CD4-positive, alpha-beta memory T cell (primary cell): ENCODE measurements at regions not wholly inside any gene's neighbourhood (a gene's known extent, or its start where the extent isn't known, plus 50 kb on each side); places are given as distances from the start of the nearest gene placed in this dataset.

Experiments
- CTCF ChIA-PET: fragments of 350-600 bp; sonication (Branson Sonifier 250); formaldehyde crosslinking; loops from one replicate; lab custom pipeline; 2021; ENCODE audit warnings: inconsistent platforms; ENCODE audit not compliant: partially characterized antibody; lab: Charles Lee
- POLR2A ChIA-PET: fragments of 350-600 bp; sonication (Branson Sonifier 250); formaldehyde crosslinking; loops from one replicate; lab custom pipeline; 2021; ENCODE audit not compliant: partially characterized antibody; lab: Charles Lee
- DNase-seq, 5 donors: peaks; one replicate each; pipeline versions ENCODE4 v3.0.0 to v3.0.0-alpha.2; 2020 to 2022; ENCODE audit warnings: mixed read lengths in 1 of 5
- H3K27ac ChIP-seq: one replicate; pipeline ENCODE4 v1.7.0; 2013; ENCODE audit warnings: low read depth, low read length
- H3K27me3 ChIP-seq: 2 replicates; pipeline ENCODE4 v1.7.0; 2013; ENCODE audit warnings: mild to moderate bottlenecking, low read length, moderate library complexity; ENCODE audit not compliant: insufficient read depth
- H3K36me3 ChIP-seq: 2 replicates; pipeline ENCODE4 v1.7.0; 2013; ENCODE audit warnings: mild to moderate bottlenecking, low read length, moderate library complexity; ENCODE audit not compliant: insufficient read depth
- H3K4me1 ChIP-seq: 2 replicates; pipeline ENCODE4 v1.7.0; 2013; ENCODE audit warnings: mild to moderate bottlenecking, low read length, moderate library complexity; ENCODE audit not compliant: insufficient read depth
- H3K4me3 ChIP-seq, 2 donors: one replicate each; pipeline ENCODE4 v1.7.0; 2013; ENCODE audit warnings: low read length in 2 of 2, mild to moderate bottlenecking in 1 of 2
- H3K9me3 ChIP-seq, 2 donors: one replicate each; pipeline ENCODE4 v1.7.0; 2013; ENCODE audit warnings: low read length in 2 of 2, control low read depth in 1 of 2; ENCODE audit not compliant: control insufficient read depth in 1 of 2
- H3K27ac Mint-ChIP-seq, 7 donors: one replicate each; pipeline ENCODE4 v1.8.0; 2020 to 2021; ENCODE audit warnings: mixed read lengths in 7 of 7, mild to moderate bottlenecking in 6 of 7, inconsistent platforms in 3 of 7, moderate library complexity in 3 of 7
- H3K27me3 Mint-ChIP-seq, 2 donors: one replicate each; pipeline ENCODE4 v1.8.0; 2020 to 2021; ENCODE audit warnings: mixed read lengths in 2 of 2
- H3K36me3 Mint-ChIP-seq, 2 donors: one replicate each; pipeline ENCODE4 v1.8.0; 2020 to 2021; ENCODE audit warnings: mixed read lengths in 2 of 2, inconsistent platforms in 1 of 2, mild to moderate bottlenecking in 1 of 2
- H3K4me1 Mint-ChIP-seq, 4 donors: one replicate each; pipeline ENCODE4 v1.8.0; 2020 to 2021; ENCODE audit warnings: mixed read lengths in 4 of 4, mild to moderate bottlenecking in 1 of 4
- H3K4me3 Mint-ChIP-seq, 8 donors: one replicate each; pipeline ENCODE4 v1.8.0; 2020 to 2021; ENCODE audit warnings: mixed read lengths in 8 of 8, mild to moderate bottlenecking in 7 of 8, moderate library complexity in 6 of 8, inconsistent platforms in 3 of 8
- H3K9me3 Mint-ChIP-seq, 8 donors: one replicate each; pipeline ENCODE4 v1.8.0; 2020 to 2021; ENCODE audit warnings: mixed read lengths in 8 of 8, mild to moderate bottlenecking in 5 of 8, inconsistent platforms in 3 of 8, moderate library complexity in 1 of 8
- intact Hi-C: fragments of 100-400 bp; cut with micrococcal nuclease; formaldehyde crosslinking; loops from one replicate; pipeline ENCODE4 v1.15.1; 2023

- no peaks in the 10 kb centered on the region for H3K27me3 ChIP-seq
- Mint-ChIP-seq H3K27ac (no peak overlapping the region), H3K36me3 (no peaks in the 10 kb centered on the region), H3K4me3 (no peak overlapping the region), H3K4me1 (no peaks in the 10 kb centered on the region), H3K9me3 (peaks cover 0 to 4% (median 0%) of the 10 kb centered on the region in 8 donors), H3K27me3 (peaks cover 0 to 2% of the 10 kb centered on the region in 2 donors)
- H3K27ac ChIP-seq, result no peak overlapping the region
- intact Hi-C loops, result no loop called here
- H3K4me1 ChIP-seq, result no peaks in the 10 kb centered on the region
- POLR2A ChIA-PET, result no interaction called here
- no peak for DNase-seq
- H3K9me3 ChIP-seq, result no peaks in the 10 kb centered on the region
- CTCF ChIA-PET, result no interaction called here
- no peak overlapping the region for H3K4me3 ChIP-seq
- H3K36me3 ChIP-seq, result no peaks in the 10 kb centered on the region
These were observed 240.5 kb upstream of the SALL3 start for GRCh38 chr18:78739115-78739514.

- DNase-seq, result no peak
- Mint-ChIP-seq H3K4me3 (no peak overlapping the region), H3K27me3 (peaks cover 0 to 2% of the 10 kb centered on the region in 2 donors), H3K4me1 (no peaks in the 10 kb centered on the region), H3K27ac (no peak overlapping the region), H3K9me3 (peaks cover 0 to 4% (median 0%) of the 10 kb centered on the region in 8 donors), H3K36me3 (no peaks in the 10 kb centered on the region)
- H3K27me3 ChIP-seq, result no peaks in the 10 kb centered on the region
- H3K9me3 ChIP-seq, result no peaks in the 10 kb centered on the region
- POLR2A ChIA-PET, result no interaction called here
- H3K4me3 ChIP-seq, result no peak overlapping the region
- CTCF ChIA-PET, result no interaction called here
- no peaks in the 10 kb centered on the region for H3K36me3 ChIP-seq
- intact Hi-C loops, result no loop called here
- H3K4me1 ChIP-seq, result no peaks in the 10 kb centered on the region
- H3K27ac ChIP-seq, result no peak overlapping the region
These were observed 239.5 kb upstream of the SALL3 start for GRCh38 chr18:78739882-78740677.

- no peaks in the 10 kb centered on the region for H3K4me1 ChIP-seq
- peaks cover 0 to 2% of the 10 kb centered on the region in 2 donors for H3K27me3 Mint-ChIP-seq
- CTCF ChIA-PET, result no interaction called here
- DNase-seq, result no peak
- no peak overlapping the region for H3K27ac Mint-ChIP-seq
- intact Hi-C loops, result no loop called here
- no peaks in the 10 kb centered on the region for H3K27me3 ChIP-seq
- H3K9me3 ChIP-seq, result no peaks in the 10 kb centered on the region
- H3K9me3 Mint-ChIP-seq, result peaks cover 0 to 4% (median 0%) of the 10 kb centered on the region in 8 donors
- no peaks in the 10 kb centered on the region for H3K36me3 Mint-ChIP-seq
- H3K27ac ChIP-seq, result no peak overlapping the region
- no peaks in the 10 kb centered on the region for H3K36me3 ChIP-seq
- no peak overlapping the region for H3K4me3 Mint-ChIP-seq
- no peak overlapping the region for H3K4me3 ChIP-seq
- POLR2A ChIA-PET, result no interaction called here
- no peaks in the 10 kb centered on the region for H3K4me1 Mint-ChIP-seq
These were observed 238.7 kb upstream of the SALL3 start for GRCh38 chr18:78740876-78741275.

GRCh38 chr18:78741381-78742217 is 238.0 kb upstream of the SALL3 start:
- Histone ChIP-seq H3K36me3 (no peaks in the 10 kb centered on the region), H3K4me1 (no peaks in the 10 kb centered on the region), H3K4me3 (no peak overlapping the region), H3K9me3 (no peaks in the 10 kb centered on the region), H3K27ac (no peak overlapping the region), H3K27me3 (no peaks in the 10 kb centered on the region)
- ChIA-PET POLR2A (no interaction called here), CTCF (no interaction called here)
- DNase-seq, result no peak
- Mint-ChIP-seq H3K27ac (no peak overlapping the region), H3K27me3 (peaks cover 0 to 2% of the 10 kb centered on the region in 2 donors), H3K9me3 (peaks cover 0 to 4% (median 0%) of the 10 kb centered on the region in 8 donors), H3K4me1 (no peaks in the 10 kb centered on the region), H3K36me3 (no peaks in the 10 kb centered on the region), H3K4me3 (no peak overlapping the region)
- intact Hi-C loops, result no loop called here

- DNase-seq, result no peak
- no peak overlapping the region for H3K27ac Mint-ChIP-seq
- Histone ChIP-seq H3K9me3 (no peaks in the 10 kb centered on the region), H3K27me3 (no peaks in the 10 kb centered on the region), H3K4me1 (no peaks in the 10 kb centered on the region), H3K4me3 (no peak overlapping the region), H3K36me3 (no peaks in the 10 kb centered on the region), H3K27ac (no peak overlapping the region)
- intact Hi-C loops, result no loop called here
- H3K4me3 Mint-ChIP-seq, result no peak overlapping the region
- peaks cover 0 to 5% of the 10 kb centered on the region in 2 donors for H3K27me3 Mint-ChIP-seq
- no peaks in the 10 kb centered on the region for H3K4me1 Mint-ChIP-seq
- H3K36me3 Mint-ChIP-seq, result no peaks in the 10 kb centered on the region
- ChIA-PET POLR2A (no interaction called here), CTCF (no interaction called here)
- peaks cover 0 to 4% (median 0%) of the 10 kb centered on the region in 8 donors for H3K9me3 Mint-ChIP-seq
These were observed 237.3 kb upstream of the SALL3 start for GRCh38 chr18:78742218-78742745.

GRCh38 chr18:78743078-78743477 is 236.5 kb upstream of the SALL3 start:
- H3K4me1 Mint-ChIP-seq, result no peaks in the 10 kb centered on the region
- intact Hi-C loops, result no loop called here
- H3K27ac Mint-ChIP-seq, result no peak overlapping the region
- H3K27me3 ChIP-seq, result no peaks in the 10 kb centered on the region
- H3K4me1 ChIP-seq, result no peaks in the 10 kb centered on the region
- no peak for DNase-seq
- ChIA-PET POLR2A (no interaction called here), CTCF (no interaction called here)
- H3K36me3 ChIP-seq, result no peaks in the 10 kb centered on the region
- H3K4me3 Mint-ChIP-seq, result no peak overlapping the region
- no peaks in the 10 kb centered on the region for H3K9me3 ChIP-seq
- no peak overlapping the region for H3K27ac ChIP-seq
- H3K36me3 Mint-ChIP-seq, result no peaks in the 10 kb centered on the region
- peaks cover 0 to 5% of the 10 kb centered on the region in 2 donors for H3K27me3 Mint-ChIP-seq
- H3K9me3 Mint-ChIP-seq, result peaks cover 0 to 4% (median 0%) of the 10 kb centered on the region in 8 donors
- H3K4me3 ChIP-seq, result no peak overlapping the region

GRCh38 chr18:78751664-78752063 is 228.0 kb upstream of the SALL3 start:
- H3K9me3 Mint-ChIP-seq, result peaks cover 0 to 4% (median under 1%) of the 10 kb centered on the region in 8 donors
- Histone ChIP-seq H3K36me3 (no peaks in the 10 kb centered on the region), H3K4me1 (no peaks in the 10 kb centered on the region), H3K27me3 (no peaks in the 10 kb centered on the region), H3K9me3 (no peaks in the 10 kb centered on the region), H3K4me3 (no peak overlapping the region), H3K27ac (no peak overlapping the region)
- H3K36me3 Mint-ChIP-seq, result no peaks in the 10 kb centered on the region
- POLR2A ChIA-PET, result no interaction called here
- intact Hi-C loops, result no loop called here
- CTCF ChIA-PET, result no interaction called here
- H3K4me3 Mint-ChIP-seq, result no peak overlapping the region
- H3K27ac Mint-ChIP-seq, result no peak overlapping the region
- no peak for DNase-seq
- H3K27me3 Mint-ChIP-seq, result peaks cover 0 to 5% of the 10 kb centered on the region in 2 donors
- no peaks in the 10 kb centered on the region for H3K4me1 Mint-ChIP-seq
